ENCODE measurements at regions not wholly inside any gene's neighbourhood (a gene's known extent, or its start where the extent isn't known, plus 50 kb on each side); places are given as distances from the start of the nearest gene placed in this dataset.

DNA sequence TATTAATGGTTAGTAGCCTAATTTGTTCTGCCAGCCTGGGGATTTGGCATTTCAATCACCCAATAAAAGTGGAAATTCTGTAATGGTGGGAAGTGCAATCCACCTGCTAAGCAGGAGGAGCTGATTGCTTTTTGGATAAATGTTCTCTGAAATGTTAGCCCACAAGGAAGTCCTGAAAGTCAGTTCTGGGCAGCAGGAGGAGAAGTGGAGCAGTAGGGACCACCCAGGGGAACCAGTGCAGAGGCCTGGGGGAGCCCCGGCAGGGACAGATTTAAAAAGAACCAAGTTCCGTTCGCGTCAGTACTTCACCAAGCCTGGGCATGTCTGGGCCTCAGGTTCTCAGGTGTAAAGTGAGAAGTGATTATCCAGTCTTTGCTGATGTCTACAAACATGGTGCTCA, 248.5 kb upstream of the RAB6C start:
- 91 to 94% methylated on average over 4 of the region's 4 CpGs for WGBS, 2 donors
- Histone ChIP-seq H3K4me3 (no peak overlapping the region), H3K27me3 (no peaks in the 10 kb centered on the region), H3K4me1 (no peaks in the 10 kb centered on the region), H3K36me3 (no peaks in the 10 kb centered on the region), H3K9me3 (no peaks in the 10 kb centered on the region), H3K27ac (no peak overlapping the region)
- no peak for ATAC-seq
- FAIRE-seq: no peak
- no peak for TF ChIP-seq CTCF (IDR thresholded peaks at IDR 0.05)
- intact Hi-C loops (cut with DNase I): no loop called here
- no peak for DNase-seq

DNA sequence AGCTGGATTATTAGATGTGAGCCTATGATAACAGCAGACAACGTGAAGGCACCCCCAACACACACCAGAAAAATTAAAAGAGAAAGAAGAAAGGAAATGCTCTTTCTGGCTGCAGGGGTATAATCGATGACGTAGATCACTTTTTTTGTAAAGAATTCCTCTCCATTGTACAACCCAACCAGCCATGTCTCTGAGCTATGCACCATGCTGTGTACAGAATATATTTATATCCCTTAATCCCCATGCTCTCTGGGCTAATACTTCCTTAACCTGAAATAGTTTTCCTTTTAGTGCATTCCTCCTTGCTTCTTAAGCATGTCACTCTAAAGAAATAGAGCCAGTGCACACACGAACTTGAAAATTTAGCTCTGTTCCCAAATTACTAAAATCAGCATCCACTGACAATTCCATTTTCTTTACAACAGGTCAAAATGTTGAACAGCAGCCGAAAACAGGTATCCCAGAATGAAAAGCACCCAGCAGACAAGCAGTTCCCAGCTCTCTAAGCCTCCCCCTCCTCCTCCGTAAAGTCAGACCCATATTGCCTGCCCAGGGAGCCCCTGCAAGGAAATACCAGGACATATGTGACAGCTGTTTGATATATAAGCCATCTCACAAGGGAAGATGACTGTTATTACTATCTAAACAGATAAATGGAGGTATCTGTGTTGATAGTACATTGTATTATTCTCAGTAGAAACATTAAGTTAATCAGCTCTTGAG, 247.4 kb upstream of the RAB6C start:
- DNase-seq (no peak), ATAC-seq (no peak), FAIRE-seq (no peak)
- Histone ChIP-seq H3K27ac (no peak overlapping the region), H3K4me1 (no peaks in the 10 kb centered on the region), H3K4me3 (no peak overlapping the region), H3K36me3 (no peaks in the 10 kb centered on the region), H3K27me3 (no peaks in the 10 kb centered on the region), H3K9me3 (no peaks in the 10 kb centered on the region)
- 75 to 87% methylated on average over 6 of the region's 6 CpGs for WGBS, 2 donors
- intact Hi-C loops (cut with DNase I): no loop called here
- no peak for TF ChIP-seq CTCF (IDR thresholded peaks at IDR 0.05)

DNA sequence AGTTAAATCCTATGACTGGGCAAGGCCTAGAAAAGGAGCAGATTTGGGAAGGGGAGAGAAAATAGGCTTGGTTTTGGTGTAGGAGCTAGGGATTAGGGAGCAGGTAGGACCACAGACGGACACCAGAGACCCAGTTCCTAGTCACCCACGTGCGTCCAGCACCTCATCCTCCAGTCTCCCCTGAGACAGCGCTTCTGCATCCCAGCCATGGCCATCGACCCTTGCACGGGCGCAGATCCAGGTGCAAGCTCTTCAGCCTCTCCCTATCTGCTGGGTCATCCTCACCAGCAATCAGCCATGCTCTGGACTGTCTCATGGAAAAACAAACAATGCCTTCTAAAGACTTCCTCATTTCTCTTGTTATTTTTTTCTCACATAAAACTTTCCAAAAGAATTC, 246.8 kb upstream of the RAB6C start:
- no peaks in the 10 kb centered on the region for H3K36me3 ChIP-seq
- TF ChIP-seq CTCF (IDR thresholded peaks at IDR 0.05): no peak
- intact Hi-C loops (cut with DNase I): no loop called here
- H3K4me3 ChIP-seq: no peak overlapping the region
- DNase-seq: no peak
- no peaks in the 10 kb centered on the region for H3K4me1 ChIP-seq
- no peaks in the 10 kb centered on the region for H3K27me3 ChIP-seq
- 75 to 76% methylated on average over 7 of the region's 7 CpGs for WGBS, 2 donors
- no peak for FAIRE-seq
- H3K9me3 ChIP-seq: no peaks in the 10 kb centered on the region
- ATAC-seq: no peak
- no peak overlapping the region for H3K27ac ChIP-seq

- Histone ChIP-seq H3K9me3 (no peaks in the 10 kb centered on the region), H3K36me3 (no peaks in the 10 kb centered on the region), H3K27ac (no peak overlapping the region), H3K4me1 (no peaks in the 10 kb centered on the region), H3K27me3 (no peaks in the 10 kb centered on the region), H3K4me3 (no peak overlapping the region)
- TF ChIP-seq CTCF (IDR thresholded peaks at IDR 0.05): no peak
- 72 to 73% methylated on average over 3 of the region's 3 CpGs for WGBS, 2 donors
- intact Hi-C loops (cut with DNase I): no loop called here
- DNase-seq (no peak), FAIRE-seq (no peak), ATAC-seq (no peak)
Measured at GRCh38 chr2:129733041-129733440, 246.4 kb upstream of the RAB6C start.

- Histone ChIP-seq H3K27me3 (no peaks in the 10 kb centered on the region), H3K36me3 (no peaks in the 10 kb centered on the region), H3K9me3 (no peaks in the 10 kb centered on the region), H3K4me1 (no peaks in the 10 kb centered on the region), H3K4me3 (no peak overlapping the region), H3K27ac (no peak overlapping the region)
- no peak for TF ChIP-seq CTCF (IDR thresholded peaks at IDR 0.05)
- intact Hi-C loops (cut with DNase I): no loop called here
- WGBS, 2 donors: 73 to 83% methylated on average over 2 of the region's 2 CpGs
- FAIRE-seq (no peak), ATAC-seq (no peak), DNase-seq (no peak)
Measured at GRCh38 chr2:129733579-129733978, 245.9 kb upstream of the RAB6C start.

Measured in pancreas (tissue), 10 donors.